CD14-positive monocyte (primary cell): ENCODE measurements at regions not wholly inside any gene's neighbourhood (a gene's known extent, or its start where the extent isn't known, plus 50 kb on each side); places are given as distances from the start of the nearest gene placed in this dataset.

Source experiments
- DNase-seq, 3 donors: peaks; one replicate each; pipeline ENCODE4 v3.0.0-alpha.2; 2011 to 2022
- H2AFZ ChIP-seq: 2 replicates; pipeline ENCODE4 v1.6.0; 2012; ENCODE audit warnings: mild to moderate bottlenecking, low read depth, low read length, inconsistent platforms; ENCODE audit not compliant: insufficient read depth, poor library complexity, severe bottlenecking
- H3K27ac ChIP-seq, 2 donors: 1 replicate in 1 of 2; 2 replicates in 1 of 2; pipeline ENCODE4 v1.5.1; 2012 to 2013; ENCODE audit warnings: low read length in 2 of 2, control low read depth in 1 of 2, inconsistent platforms in 1 of 2, low read depth in 1 of 2, mild to moderate bottlenecking in 1 of 2
- H3K27me3 ChIP-seq, 2 donors: one replicate each; pipeline versions ENCODE4 v1.6.0 to v1.6.1; 2011 to 2013; ENCODE audit warnings: low read length in 2 of 2; ENCODE audit not compliant: control insufficient read depth in 2 of 2, insufficient read depth in 2 of 2
- H3K36me3 ChIP-seq, 2 donors: replicated peaks in 1 of 2; 1 replicate in 1 of 2; 2 replicates in 1 of 2; pipeline versions ENCODE4 v1.5.1 to v1.6.1; 2012 to 2013; ENCODE audit warnings: low read length in 2 of 2, control low read depth in 1 of 2, inconsistent platforms in 1 of 2, mild to moderate bottlenecking in 1 of 2; ENCODE audit not compliant: insufficient read depth in 2 of 2, control insufficient read depth in 1 of 2
- H3K4me1 ChIP-seq, 2 donors: 1 replicate in 1 of 2; 2 replicates in 1 of 2; pipeline versions ENCODE4 v1.5.1 to v1.6.1; 2012 to 2013; ENCODE audit warnings: low read length in 2 of 2, control low read depth in 1 of 2, inconsistent platforms in 1 of 2, mild to moderate bottlenecking in 1 of 2, moderate library complexity in 1 of 2; ENCODE audit not compliant: insufficient read depth in 2 of 2, control insufficient read depth in 1 of 2
- H3K4me2 ChIP-seq: replicated peaks from 2 replicates; pipeline ENCODE3; 2012; ENCODE audit warnings: low read length, moderate library complexity, mild to moderate bottlenecking; ENCODE audit not compliant: poor library complexity, severe bottlenecking; ENCODE audit errors: extremely low read depth
- H3K4me3 ChIP-seq, 3 experiments: fragments of 200-600 bp in 1 of 3; sonication (generic) in 1 of 3; replicated peaks in 1 of 3; 1 replicate in 2 of 3; 2 replicates in 1 of 3; pipeline ENCODE4 v1.5.1; 2011 to 2013; ENCODE audit warnings: low read length in 3 of 3, mild to moderate bottlenecking in 3 of 3, control low read depth in 2 of 3, low read depth in 2 of 3, inconsistent platforms in 1 of 3, moderate library complexity in 1 of 3
- H3K79me2 ChIP-seq: 2 replicates; pipeline ENCODE4 v1.6.0; 2012; ENCODE audit warnings: mild to moderate bottlenecking, control low read depth, inconsistent platforms, low read length, moderate library complexity; ENCODE audit not compliant: insufficient read depth
- H3K9ac ChIP-seq: 2 replicates; pipeline ENCODE4 v1.6.0; 2017; ENCODE audit warnings: low read length, mild to moderate bottlenecking; ENCODE audit not compliant: insufficient read depth, poor library complexity, severe bottlenecking
- H3K9me3 ChIP-seq, 2 donors: replicated peaks in 1 of 2; 1 replicate in 1 of 2; 2 replicates in 1 of 2; pipeline versions ENCODE4 v1.5.1 to v1.6.1; 2012 to 2013; ENCODE audit warnings: low read length in 2 of 2, control low read depth in 1 of 2; ENCODE audit not compliant: control insufficient read depth in 1 of 2, insufficient read depth in 1 of 2
- H4K20me1 ChIP-seq: 2 replicates; pipeline ENCODE4 v1.6.0; 2012; ENCODE audit warnings: mild to moderate bottlenecking, low read length, control low read depth, moderate library complexity; ENCODE audit not compliant: insufficient read depth
- H3K27ac Mint-ChIP-seq, 7 donors: one replicate each; pipeline ENCODE4 v1.8.0; 2020; ENCODE audit warnings: mild to moderate bottlenecking in 7 of 7, mixed read lengths in 7 of 7, moderate library complexity in 6 of 7, inconsistent platforms in 2 of 7
- H3K27me3 Mint-ChIP-seq, 3 donors: one replicate each; pipeline ENCODE4 v1.8.0; 2021 to 2022; ENCODE audit warnings: low read depth in 3 of 3, mild to moderate bottlenecking in 3 of 3, mixed read lengths in 3 of 3, moderate library complexity in 3 of 3, inconsistent platforms in 1 of 3
- H3K36me3 Mint-ChIP-seq, 2 donors: one replicate each; pipeline ENCODE4 v1.8.0; 2020; ENCODE audit warnings: mixed read lengths in 2 of 2, inconsistent platforms in 1 of 2, mild to moderate bottlenecking in 1 of 2
- H3K4me1 Mint-ChIP-seq: one replicate; pipeline ENCODE4 v1.8.0; 2020; ENCODE audit warnings: mild to moderate bottlenecking, mixed read lengths
- H3K4me3 Mint-ChIP-seq, 2 donors: one replicate each; pipeline ENCODE4 v1.8.0; 2020; ENCODE audit warnings: mild to moderate bottlenecking in 2 of 2, mixed read lengths in 2 of 2, moderate library complexity in 1 of 2
- H3K9me3 Mint-ChIP-seq, 7 donors: one replicate each; pipeline ENCODE4 v1.8.0; 2020 to 2022; ENCODE audit warnings: mixed read lengths in 7 of 7, mild to moderate bottlenecking in 6 of 7, moderate library complexity in 6 of 7, inconsistent platforms in 2 of 7
- WGBS: methylation state at CpG from one replicate; pipeline ENCODE4 v1.1.5; 2013; ENCODE audit warnings: missing lambda C conversion rate; ENCODE audit not compliant: insufficient coverage; 5-methylcytosine and 5-hydroxymethylcytosine counted together
- intact Hi-C, 2 donors: fragments of 100-400 bp; cut with micrococcal nuclease; formaldehyde crosslinking; loops; one replicate each; pipeline versions ENCODE4 v1.15.0 to v1.15.1; 2023
- TF ChIP-seq, protein P1 (sequence below): fragments of 200-600 bp; IDR thresholded peaks from one replicate; pipeline ENCODE4 v1.8.0; 2022; ENCODE audit warnings: antibody characterized with exemption, mild to moderate bottlenecking

DNA sequence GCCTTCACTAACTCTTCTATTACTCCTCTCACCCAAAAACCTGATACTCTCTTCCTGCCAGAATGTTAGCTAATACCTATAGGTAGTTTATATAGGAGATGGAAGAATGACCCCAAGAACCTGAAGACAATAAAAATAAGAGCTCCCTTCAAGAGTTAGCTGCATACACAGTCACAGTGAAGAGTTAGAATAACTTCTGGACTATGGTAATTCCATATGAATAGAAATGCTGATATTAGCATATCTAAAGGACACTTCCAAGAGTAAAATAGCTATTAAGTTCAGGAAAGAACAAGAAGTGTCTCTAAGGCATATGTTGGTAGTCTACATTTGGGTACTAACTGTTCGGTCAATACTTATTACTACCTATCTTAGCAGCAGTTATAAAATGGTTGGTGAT is 134.2 kb downstream of the VGLL3 start:
- Mint-ChIP-seq H3K36me3 (no peaks in the 10 kb centered on the region), H3K27me3 (peaks cover 0 to 2% (median 0%) of the 10 kb centered on the region in 3 donors), H3K9me3 (peaks cover 0 to 3% (median 0%) of the 10 kb centered on the region in 7 donors), H3K4me3 (no peak overlapping the region), H3K4me1 (no peaks in the 10 kb centered on the region), H3K27ac (no peak overlapping the region)
- H4K20me1 ChIP-seq: no peaks in the 10 kb centered on the region
- H3K79me2 ChIP-seq: no peaks in the 10 kb centered on the region
- no peaks in the 10 kb centered on the region for H3K4me1 ChIP-seq
- no peak overlapping the region for H3K9ac ChIP-seq
- H3K27me3 ChIP-seq: no peaks in the 10 kb centered on the region
- WGBS: no CpG with 5 or more reads among the region's 1 CpG
- TF ChIP-seq, protein P1, sequence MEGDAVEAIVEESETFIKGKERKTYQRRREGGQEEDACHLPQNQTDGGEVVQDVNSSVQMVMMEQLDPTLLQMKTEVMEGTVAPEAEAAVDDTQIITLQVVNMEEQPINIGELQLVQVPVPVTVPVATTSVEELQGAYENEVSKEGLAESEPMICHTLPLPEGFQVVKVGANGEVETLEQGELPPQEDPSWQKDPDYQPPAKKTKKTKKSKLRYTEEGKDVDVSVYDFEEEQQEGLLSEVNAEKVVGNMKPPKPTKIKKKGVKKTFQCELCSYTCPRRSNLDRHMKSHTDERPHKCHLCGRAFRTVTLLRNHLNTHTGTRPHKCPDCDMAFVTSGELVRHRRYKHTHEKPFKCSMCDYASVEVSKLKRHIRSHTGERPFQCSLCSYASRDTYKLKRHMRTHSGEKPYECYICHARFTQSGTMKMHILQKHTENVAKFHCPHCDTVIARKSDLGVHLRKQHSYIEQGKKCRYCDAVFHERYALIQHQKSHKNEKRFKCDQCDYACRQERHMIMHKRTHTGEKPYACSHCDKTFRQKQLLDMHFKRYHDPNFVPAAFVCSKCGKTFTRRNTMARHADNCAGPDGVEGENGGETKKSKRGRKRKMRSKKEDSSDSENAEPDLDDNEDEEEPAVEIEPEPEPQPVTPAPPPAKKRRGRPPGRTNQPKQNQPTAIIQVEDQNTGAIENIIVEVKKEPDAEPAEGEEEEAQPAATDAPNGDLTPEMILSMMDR: no peak
- H3K4me2 ChIP-seq: no peak overlapping the region
- DNase-seq: no peak
- H3K27ac ChIP-seq: no peak overlapping the region
- no peak overlapping the region for H3K4me3 ChIP-seq
- no peak overlapping the region for H2AFZ ChIP-seq
- H3K9me3 ChIP-seq: peaks cover 2 to 3% of the 10 kb centered on the region in 2 donors
- intact Hi-C loops: no loop called here
- H3K36me3 ChIP-seq: no peaks in the 10 kb centered on the region

DNA sequence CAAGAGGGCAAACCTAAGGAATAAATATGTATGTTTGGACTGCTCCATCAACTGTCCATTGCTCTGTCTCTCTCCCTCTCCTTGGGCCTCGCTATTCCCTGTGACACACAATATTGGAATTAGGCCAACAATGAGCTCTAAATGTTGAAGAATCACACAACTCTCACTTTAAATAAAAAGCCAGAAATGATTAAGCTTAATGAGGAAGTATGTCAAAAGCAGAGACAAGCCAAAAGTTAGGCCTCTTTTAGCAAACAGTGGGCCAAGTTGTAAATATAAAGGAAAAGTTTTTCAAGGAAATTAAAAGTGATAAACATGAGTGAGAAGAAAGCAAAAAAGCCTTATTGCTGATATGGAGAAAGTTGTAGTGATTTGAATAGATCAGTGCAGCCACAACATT is 141.0 kb downstream of the VGLL3 start:
- Mint-ChIP-seq H3K36me3 (no peaks in the 10 kb centered on the region), H3K27ac (no peak overlapping the region), H3K4me1 (no peaks in the 10 kb centered on the region), H3K27me3 (no peaks in the 10 kb centered on the region), H3K4me3 (no peak overlapping the region), H3K9me3 (peaks cover 0 to 7% (median 1%) of the 10 kb centered on the region in 7 donors)
- Histone ChIP-seq H3K4me1 (no peaks in the 10 kb centered on the region), H3K4me2 (no peak overlapping the region), H3K9ac (no peak overlapping the region), H3K27ac (no peak overlapping the region), H4K20me1 (no peaks in the 10 kb centered on the region), H3K27me3 (no peaks in the 10 kb centered on the region), H3K36me3 (no peaks in the 10 kb centered on the region), H3K9me3 (peaks cover 0 to 4% of the 10 kb centered on the region in 2 donors), H3K4me3 (no peak overlapping the region), H3K79me2 (no peaks in the 10 kb centered on the region), H2AFZ (no peak overlapping the region)
- intact Hi-C loops: no loop called here
- DNase-seq: no peak
- WGBS: no CpG with 5 or more reads among the region's 1 CpG
- TF ChIP-seq, protein P1: no peak
